Liver (tissue), 3 donors: ENCODE measurements at regions not wholly inside any gene's neighbourhood (a gene's known extent, or its start where the extent isn't known, plus 50 kb on each side); places are given as distances from the start of the nearest gene placed in this dataset.

Experiments
- CTCF ChIP-seq: fragments of 150-350 bp; IDR thresholded peaks from 2 replicates; pipeline ENCODE4 v1.5.1; 2017; ENCODE audit warnings: improper control_type of control experiment, low read depth, low read length; ENCODE audit not compliant: missing input control
- GABPA ChIP-seq, 2 donors: IDR thresholded peaks in 1 of 2; conservative IDR thresholded peaks in 1 of 2; 2 replicates each; pipeline ENCODE4 v1.6.1; 2016; ENCODE audit warnings: antibody characterized with exemption in 2 of 2, mild to moderate bottlenecking in 1 of 2, moderate library complexity in 1 of 2
- JUND ChIP-seq, 2 donors: IDR thresholded peaks; 2 replicates each; pipeline ENCODE4 v1.6.1; 2016; ENCODE audit warnings: antibody characterized with exemption in 2 of 2
- RAD21 ChIP-seq, 2 donors: IDR thresholded peaks; 2 replicates each; pipeline ENCODE4 v1.6.1; 2016; ENCODE audit warnings: antibody characterized with exemption in 2 of 2, mild to moderate bottlenecking in 2 of 2
- REST ChIP-seq: IDR thresholded peaks from 2 replicates; pipeline ENCODE4 v1.6.1; 2016; ENCODE audit warnings: antibody characterized with exemption, mild to moderate bottlenecking
- donor health status: healthy.
- donor health status: healthy.

GRCh38 chr6:169837529-169838250 is 86.3 kb downstream of the ERMARD start:
- TF ChIP-seq RAD21 (IDR thresholded peaks at IDR 0.05), result no peak
- TF ChIP-seq CTCF, result no peak
- TF ChIP-seq GABPA (IDR thresholded peaks at IDR 0.05 in 1 of 2, conservative IDR thresholded peaks at IDR 0.05 in 1 of 2), result no peak
- TF ChIP-seq JUND (IDR thresholded peaks at IDR 0.05), result no peak
- TF ChIP-seq REST, result no peak
